ENCODE measurements at regions not wholly inside any gene's neighbourhood (a gene's known extent, or its start where the extent isn't known, plus 50 kb on each side); places are given as distances from the start of the nearest gene placed in this dataset.
A peak's percentile ranks its signal among the peaks of the same experiment; 100 is the strongest.

GRCh38 chr12:18849080-18849479 lies 111.2 kb downstream of the CAPZA3 start:
- DNase-seq = peak in 1 of 4 donors; percentile 26
- no peak overlapping the region for H3K4me3 ChIP-seq
- no peaks in the 10 kb centered on the region for H3K4me1 ChIP-seq
- H3K36me3 ChIP-seq = no peaks in the 10 kb centered on the region
- intact Hi-C loops (cut with DNase I) = no loop called here
- peak; percentile 88 for ATAC-seq
- TF ChIP-seq, protein P1, sequence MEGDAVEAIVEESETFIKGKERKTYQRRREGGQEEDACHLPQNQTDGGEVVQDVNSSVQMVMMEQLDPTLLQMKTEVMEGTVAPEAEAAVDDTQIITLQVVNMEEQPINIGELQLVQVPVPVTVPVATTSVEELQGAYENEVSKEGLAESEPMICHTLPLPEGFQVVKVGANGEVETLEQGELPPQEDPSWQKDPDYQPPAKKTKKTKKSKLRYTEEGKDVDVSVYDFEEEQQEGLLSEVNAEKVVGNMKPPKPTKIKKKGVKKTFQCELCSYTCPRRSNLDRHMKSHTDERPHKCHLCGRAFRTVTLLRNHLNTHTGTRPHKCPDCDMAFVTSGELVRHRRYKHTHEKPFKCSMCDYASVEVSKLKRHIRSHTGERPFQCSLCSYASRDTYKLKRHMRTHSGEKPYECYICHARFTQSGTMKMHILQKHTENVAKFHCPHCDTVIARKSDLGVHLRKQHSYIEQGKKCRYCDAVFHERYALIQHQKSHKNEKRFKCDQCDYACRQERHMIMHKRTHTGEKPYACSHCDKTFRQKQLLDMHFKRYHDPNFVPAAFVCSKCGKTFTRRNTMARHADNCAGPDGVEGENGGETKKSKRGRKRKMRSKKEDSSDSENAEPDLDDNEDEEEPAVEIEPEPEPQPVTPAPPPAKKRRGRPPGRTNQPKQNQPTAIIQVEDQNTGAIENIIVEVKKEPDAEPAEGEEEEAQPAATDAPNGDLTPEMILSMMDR (IDR thresholded peaks at IDR 0.05) = no peak
- H3K9me3 ChIP-seq = no peaks in the 10 kb centered on the region
- H3K27me3 ChIP-seq = no peaks in the 10 kb centered on the region
- no peak overlapping the region for H3K27ac ChIP-seq

DNA sequence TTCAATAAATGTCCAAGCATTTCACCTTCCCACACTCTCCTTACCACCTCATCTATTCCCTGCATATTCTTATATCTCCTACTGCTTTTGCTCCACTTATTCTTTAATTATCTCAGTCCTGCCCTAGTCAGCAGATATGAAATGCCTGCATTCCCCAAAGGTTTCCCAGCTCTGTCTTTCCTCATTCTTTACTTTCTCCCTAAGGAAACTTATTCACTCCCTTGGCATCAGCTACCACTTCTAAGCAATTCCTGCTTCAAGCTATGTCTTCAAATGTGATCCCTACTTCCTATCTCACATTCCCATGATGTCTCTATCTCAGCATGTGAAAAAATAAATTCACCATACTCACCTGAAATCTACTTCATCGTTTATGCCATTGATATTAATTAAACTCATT lies 111.8 kb downstream of the CAPZA3 start:
- no peak for ATAC-seq
- DNase-seq = no peak
- intact Hi-C loops (cut with DNase I) = no loop called here
- Histone ChIP-seq H3K27me3 (no peaks in the 10 kb centered on the region), H3K27ac (no peak overlapping the region), H3K4me3 (no peak overlapping the region), H3K4me1 (no peaks in the 10 kb centered on the region), H3K36me3 (no peaks in the 10 kb centered on the region), H3K9me3 (no peaks in the 10 kb centered on the region)
- TF ChIP-seq, protein P1 (IDR thresholded peaks at IDR 0.05) = no peak

DNA sequence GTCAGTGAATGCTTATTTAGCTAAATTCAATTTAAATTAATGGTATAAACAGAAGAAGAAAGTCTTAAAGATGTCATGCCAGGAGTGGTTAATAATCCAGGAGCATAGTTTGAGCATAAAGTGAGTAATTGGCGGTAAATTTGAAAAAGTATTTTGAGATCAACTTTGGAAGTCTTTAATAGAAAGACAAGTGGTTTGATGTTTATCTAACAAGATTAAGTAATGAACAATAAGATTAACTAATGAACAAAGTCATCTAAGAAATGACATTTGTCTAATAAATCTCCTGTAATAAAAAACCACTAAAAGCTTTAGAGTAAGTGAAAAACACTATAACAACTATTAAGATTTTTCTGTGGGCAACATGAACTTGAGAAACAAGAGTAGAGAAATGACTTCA lies 112.8 kb downstream of the CAPZA3 start:
- no peaks in the 10 kb centered on the region for H3K27me3 ChIP-seq
- no peaks in the 10 kb centered on the region for H3K4me1 ChIP-seq
- H3K4me3 ChIP-seq = no peak overlapping the region
- ATAC-seq (no peak), DNase-seq (no peak)
- H3K36me3 ChIP-seq = no peaks in the 10 kb centered on the region
- H3K9me3 ChIP-seq = no peaks in the 10 kb centered on the region
- intact Hi-C loops (cut with DNase I) = no loop called here
- H3K27ac ChIP-seq = no peak overlapping the region
- TF ChIP-seq, protein P1 (IDR thresholded peaks at IDR 0.05) = no peak

DNA sequence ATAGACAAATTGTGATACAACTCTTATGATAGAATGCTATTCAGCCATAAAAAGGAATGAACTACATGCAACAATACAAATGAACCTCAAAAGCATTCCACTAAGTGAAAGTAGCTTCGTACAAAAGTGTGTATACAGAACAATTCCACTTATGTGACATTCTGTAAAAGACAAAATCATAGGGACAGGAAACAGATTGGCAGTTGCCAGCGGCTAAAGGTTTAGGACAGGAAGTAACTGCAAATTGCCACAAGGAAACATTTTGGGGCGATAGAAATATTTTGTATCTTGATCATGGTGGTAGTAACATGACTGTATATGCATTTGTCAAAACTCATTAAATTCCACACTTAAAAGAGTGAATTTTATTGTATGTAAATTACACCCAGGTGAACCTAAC lies 113.4 kb downstream of the CAPZA3 start:
- TF ChIP-seq, protein P1 (IDR thresholded peaks at IDR 0.05) = no peak
- ATAC-seq = no peak
- H3K4me3 ChIP-seq = no peak overlapping the region
- H3K9me3 ChIP-seq = no peaks in the 10 kb centered on the region
- H3K4me1 ChIP-seq = no peaks in the 10 kb centered on the region
- intact Hi-C loops (cut with DNase I) = no loop called here
- DNase-seq = no peak
- no peak overlapping the region for H3K27ac ChIP-seq
- H3K36me3 ChIP-seq = no peaks in the 10 kb centered on the region
- H3K27me3 ChIP-seq = no peaks in the 10 kb centered on the region

- ATAC-seq = no peak
- Histone ChIP-seq H3K9me3 (no peaks in the 10 kb centered on the region), H3K4me1 (no peaks in the 10 kb centered on the region), H3K27ac (no peak overlapping the region), H3K4me3 (no peak overlapping the region), H3K27me3 (no peaks in the 10 kb centered on the region), H3K36me3 (no peaks in the 10 kb centered on the region)
- intact Hi-C loops (cut with DNase I) = no loop called here
- TF ChIP-seq, protein P1 (IDR thresholded peaks at IDR 0.05) = no peak
- DNase-seq = no peak
Observed at GRCh38 chr12:18853570-18854366, 115.8 kb downstream of the CAPZA3 start.
